Activated CD8-positive, alpha-beta memory T cell treated with anti-CD3 and anti-CD28 coated beads for 24 hours (primary cell): ENCODE measurements at regions not wholly inside any gene's neighbourhood (a gene's known extent, or its start where the extent isn't known, plus 50 kb on each side); places are given as distances from the start of the nearest gene placed in this dataset.
"Not testable (repeated sequence)": the region's sequence is repeated elsewhere in the genome, so short reads cannot be mapped to it uniquely, and the experiment has no call there.

Experiments used
- DNase-seq: peaks from one replicate; pipeline ENCODE4 v3.0.0-alpha.2; 2020

- DNase-seq: no peak
Observed at GRCh38 chr10:36759141-36759805, 366.1 kb upstream of the ANKRD30A start.

- DNase-seq: no peak
Observed at GRCh38 chr10:36748128-36748871, 377.1 kb upstream of the ANKRD30A start.

DNA sequence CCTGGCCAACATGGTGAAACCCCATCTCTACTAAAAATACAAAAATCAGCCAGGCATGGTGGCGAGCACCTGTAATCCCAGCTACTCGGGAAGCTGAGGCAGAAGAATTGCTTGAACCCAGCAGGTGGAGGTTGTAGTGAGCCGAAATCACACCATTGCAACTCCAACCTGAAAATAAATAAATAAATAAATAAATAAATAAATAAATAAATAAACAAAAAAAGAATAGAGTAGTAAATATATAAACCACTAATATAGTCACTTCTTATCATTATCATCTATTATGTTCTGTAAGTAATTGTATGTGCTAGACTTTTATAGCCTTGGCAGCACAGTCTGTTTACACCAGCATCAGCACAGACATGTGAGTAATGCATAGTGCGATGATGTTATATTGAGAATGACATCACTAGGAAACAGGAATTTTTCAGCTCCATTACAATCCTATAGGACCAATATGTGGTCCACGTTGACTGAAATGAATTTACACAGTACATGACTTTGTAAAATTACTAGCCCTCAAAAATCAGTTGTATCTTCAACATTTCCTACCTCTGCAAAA is 385.4 kb upstream of the ANKRD30A start:
- no peak for DNase-seq

GRCh38 chr10:36738738-36739431 is 386.5 kb upstream of the ANKRD30A start:
- DNase-seq: no peak

DNA sequence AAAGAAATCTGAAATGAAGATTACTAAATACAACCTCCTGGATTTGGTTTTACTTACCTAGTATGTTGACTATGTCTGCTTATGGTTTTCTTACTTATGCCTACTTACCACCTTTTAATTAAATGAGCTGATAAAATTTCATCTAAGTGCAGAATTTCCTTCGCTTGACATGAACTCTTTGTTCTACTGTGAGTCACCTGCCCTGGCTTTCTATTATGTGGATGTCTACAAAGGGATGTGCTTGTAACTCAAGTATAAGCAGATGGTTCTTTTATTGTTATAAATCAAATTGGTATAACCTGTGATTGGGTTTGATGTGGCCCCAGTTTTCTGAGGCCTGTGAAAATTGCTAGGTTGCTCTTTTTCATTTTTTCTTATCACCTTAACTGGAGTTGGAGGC is 389.1 kb upstream of the ANKRD30A start:
- no peak for DNase-seq

- not testable (repeated sequence) for DNase-seq
Observed at GRCh38 chr10:36734590-36734989, 390.8 kb upstream of the ANKRD30A start.

- DNase-seq: no peak
Observed at GRCh38 chr10:36730316-36730715, 395.1 kb upstream of the ANKRD30A start.

- no peak for DNase-seq
Observed at GRCh38 chr10:36728626-36729025, 396.8 kb upstream of the ANKRD30A start.

- DNase-seq: no peak
Observed at GRCh38 chr10:36725581-36726520, 399.5 kb upstream of the ANKRD30A start.

- no peak for DNase-seq
Observed at GRCh38 chr10:36722777-36723176, 402.6 kb upstream of the ANKRD30A start.

GRCh38 chr10:36721871-36722270 is 403.5 kb upstream of the ANKRD30A start:
- no peak for DNase-seq

DNA sequence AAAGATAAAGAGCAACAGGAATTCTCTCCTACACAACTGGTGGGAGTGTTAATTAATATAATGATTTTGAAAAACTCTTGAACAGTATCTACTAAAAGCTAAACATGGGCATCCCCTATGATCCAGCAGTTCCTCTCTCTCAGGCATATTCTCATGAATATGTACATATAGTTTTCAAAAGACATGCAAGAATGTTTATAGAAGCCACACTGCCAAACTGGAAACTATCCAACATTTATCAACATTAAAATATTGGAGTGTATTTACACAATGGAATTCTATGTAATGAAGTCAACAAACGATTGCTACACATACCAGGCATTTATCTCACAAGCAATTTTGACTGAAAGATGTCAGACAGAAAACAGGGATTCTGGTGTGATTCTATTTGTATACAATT is 404.5 kb upstream of the ANKRD30A start:
- DNase-seq: no peak

- no peak for DNase-seq
Observed at GRCh38 chr10:36717118-36717517, 408.3 kb upstream of the ANKRD30A start.

DNA sequence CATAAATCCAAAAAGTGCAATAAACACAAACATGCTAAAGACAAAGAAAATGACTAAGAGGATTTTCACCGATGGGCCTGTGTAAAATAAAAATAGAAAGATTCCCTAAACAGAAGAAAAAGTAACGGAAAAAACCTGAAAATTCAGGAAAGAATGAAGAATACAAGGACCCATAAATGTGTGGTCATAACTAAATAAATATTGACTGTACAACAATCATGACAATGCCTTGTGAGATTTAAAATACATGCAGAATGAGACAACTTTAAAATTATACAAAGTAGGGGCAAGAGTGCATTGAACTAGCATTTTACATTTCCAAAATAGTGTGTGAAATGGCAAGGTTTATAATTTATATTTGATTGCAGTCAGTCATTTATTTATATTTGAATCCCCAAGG is 409.1 kb upstream of the ANKRD30A start:
- no peak for DNase-seq

DNA sequence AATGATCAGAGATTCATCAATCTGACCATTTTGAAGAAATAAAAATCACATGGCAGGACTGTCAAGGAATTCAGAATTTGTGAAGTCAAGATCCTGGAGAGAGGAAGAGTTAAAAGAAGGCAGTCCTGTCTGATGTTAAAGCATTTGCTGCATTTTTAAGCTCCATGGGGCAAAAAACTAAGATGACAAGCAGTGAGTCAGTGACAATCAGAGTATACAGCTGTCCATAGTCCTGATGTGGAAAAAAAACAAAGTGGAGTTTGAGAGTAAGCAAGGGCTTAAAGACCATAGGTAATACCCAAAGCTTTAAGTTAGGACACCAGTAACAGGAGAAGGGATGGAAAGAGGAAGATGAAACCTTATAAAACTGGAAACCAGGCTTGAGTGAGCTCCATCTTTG is 412.7 kb upstream of the ANKRD30A start:
- DNase-seq: no peak

DNA sequence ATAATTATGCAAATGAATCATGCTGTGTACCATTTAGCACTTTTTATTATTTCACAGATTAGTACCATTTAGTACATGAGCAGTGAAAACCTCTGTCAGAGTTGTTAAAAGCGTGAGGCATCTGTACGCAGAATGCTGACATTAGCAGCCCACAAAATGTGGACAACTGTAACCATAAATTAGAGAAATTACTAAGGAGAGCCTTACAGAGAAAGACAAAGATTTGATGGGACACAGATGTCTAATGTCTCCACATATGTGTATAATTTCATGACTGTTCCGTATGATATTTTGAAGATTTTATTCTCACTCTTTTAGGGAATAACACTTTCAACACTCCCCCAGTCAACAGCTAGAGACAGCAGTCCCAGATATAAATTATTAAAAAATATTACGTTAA is 414.0 kb upstream of the ANKRD30A start:
- no peak for DNase-seq

- DNase-seq: no peak
Observed at GRCh38 chr10:36704124-36704523, 421.3 kb upstream of the ANKRD30A start.

- no peak for DNase-seq
Observed at GRCh38 chr10:36703179-36703578, 422.2 kb upstream of the ANKRD30A start.

GRCh38 chr10:36700123-36700522 is 425.3 kb upstream of the ANKRD30A start:
- DNase-seq: no peak

- no peak for DNase-seq
Observed at GRCh38 chr10:36692759-36693158, 432.6 kb upstream of the ANKRD30A start.

- DNase-seq: no peak
Observed at GRCh38 chr10:36688717-36689116, 436.7 kb upstream of the ANKRD30A start.

DNA sequence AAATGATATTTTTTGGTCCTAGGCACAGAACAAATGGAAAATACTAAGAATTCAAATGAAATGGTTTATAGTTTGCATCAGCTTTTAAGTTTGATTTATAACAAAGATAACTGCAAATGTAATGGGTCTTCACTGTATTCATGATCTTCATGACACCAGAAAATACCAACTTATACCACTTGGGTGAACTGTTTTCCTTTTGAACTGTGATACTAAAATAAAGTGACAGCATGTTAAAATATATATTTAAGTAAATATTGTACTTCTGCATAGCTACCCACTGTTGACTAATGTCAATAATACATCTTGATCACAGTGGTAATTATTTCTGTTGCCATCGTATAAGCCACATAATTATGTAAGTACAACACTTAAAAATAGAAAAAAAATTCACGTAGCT is 442.0 kb upstream of the ANKRD30A start:
- no peak for DNase-seq
